RPMI7951 (cell line): ENCODE measurements at regions not wholly inside any gene's neighbourhood (a gene's known extent, or its start where the extent isn't known, plus 50 kb on each side); places are given as distances from the start of the nearest gene placed in this dataset.

ENCODE experiments used
- DNase-seq: peaks from one replicate; pipeline ENCODE4 v3.0.0-alpha.2; 2012; ENCODE audit warnings: low read depth

DNA sequence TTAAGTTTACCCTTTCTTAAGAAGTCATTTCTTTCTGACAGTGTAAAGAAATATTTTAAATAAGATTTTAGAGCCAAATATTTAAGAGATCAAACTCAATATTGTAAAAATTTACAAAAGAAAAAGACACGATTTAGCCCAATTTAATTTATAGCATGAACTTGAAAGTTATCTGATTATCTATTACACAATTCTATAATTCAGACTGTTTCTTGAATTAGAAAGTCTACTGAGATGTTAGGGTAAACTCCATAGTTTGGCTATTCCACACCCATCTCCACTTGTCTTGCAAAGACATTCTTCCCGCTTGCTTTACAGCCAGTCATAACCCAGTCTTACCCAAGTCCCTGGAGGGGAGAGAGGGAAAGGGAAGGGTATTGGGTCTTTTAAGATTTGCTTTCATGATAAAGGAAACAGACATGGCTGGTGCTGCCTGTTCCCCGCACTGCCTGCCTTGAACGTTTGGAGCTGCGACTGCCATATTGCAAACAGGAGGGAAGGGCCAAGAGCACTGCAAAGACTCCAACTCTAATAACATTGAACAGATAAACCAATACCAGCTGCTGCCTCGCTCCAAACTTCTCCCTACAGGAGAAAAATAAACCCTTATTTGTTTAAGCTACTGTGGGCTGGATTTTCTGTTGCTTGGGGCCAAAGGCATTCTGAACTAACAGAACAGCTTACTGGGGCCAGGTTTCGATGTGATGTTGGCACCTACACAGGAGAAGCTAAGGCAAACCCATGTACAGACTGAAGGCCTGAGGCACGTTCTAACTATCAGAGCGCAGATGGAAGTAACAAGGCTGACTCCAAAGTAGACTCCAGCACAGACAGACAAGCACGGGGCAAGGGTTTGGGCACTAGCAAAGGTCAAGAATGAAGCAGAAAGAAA, 552.3 kb upstream of the JARID2 start:
- no peak for DNase-seq

DNA sequence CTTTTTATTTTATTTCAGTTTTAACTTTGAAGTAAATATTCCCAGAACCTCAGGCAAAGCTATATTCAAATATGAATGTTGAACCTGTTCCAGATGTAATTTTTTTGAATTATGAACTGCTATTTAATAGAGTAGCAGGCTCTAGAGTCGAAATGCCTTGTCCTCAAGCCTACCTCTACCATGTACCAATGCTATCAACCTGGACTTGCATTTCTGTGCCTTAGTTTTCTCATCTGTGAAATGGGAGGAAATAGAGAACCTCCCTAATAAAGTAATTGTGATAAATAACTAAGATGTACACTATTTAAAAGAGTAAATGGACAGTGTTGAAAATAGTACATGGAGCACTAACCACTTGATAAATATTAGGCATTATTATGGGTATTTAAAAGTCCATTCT, 551.6 kb upstream of the JARID2 start:
- DNase-seq: no peak

- DNase-seq: no peak
Observed at GRCh38 chr6:14695579-14695978, 550.3 kb upstream of the JARID2 start.

DNA sequence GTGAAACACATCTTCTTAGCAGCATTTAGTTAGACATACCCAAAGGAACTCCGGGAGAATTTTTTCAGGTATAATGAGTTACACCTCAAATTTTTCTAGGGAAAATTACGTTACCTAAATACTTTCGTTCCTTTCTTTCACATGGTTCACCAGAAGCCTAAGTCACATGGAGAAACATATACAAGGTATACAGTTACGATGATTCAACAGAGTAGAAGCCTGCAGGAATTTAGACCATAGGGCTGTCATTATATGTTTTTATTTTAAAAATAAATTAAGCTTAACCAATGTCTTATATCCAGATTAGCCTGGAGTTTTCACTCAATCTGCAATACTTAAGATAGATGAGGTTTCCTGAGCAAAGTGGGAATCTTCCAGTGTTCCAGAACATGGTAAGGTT, 549.5 kb upstream of the JARID2 start:
- DNase-seq: no peak

GRCh38 chr6:14697427-14697826, 548.4 kb upstream of the JARID2 start:
- DNase-seq: no peak

GRCh38 chr6:14699803-14700601, 545.9 kb upstream of the JARID2 start:
- DNase-seq: no peak

DNA sequence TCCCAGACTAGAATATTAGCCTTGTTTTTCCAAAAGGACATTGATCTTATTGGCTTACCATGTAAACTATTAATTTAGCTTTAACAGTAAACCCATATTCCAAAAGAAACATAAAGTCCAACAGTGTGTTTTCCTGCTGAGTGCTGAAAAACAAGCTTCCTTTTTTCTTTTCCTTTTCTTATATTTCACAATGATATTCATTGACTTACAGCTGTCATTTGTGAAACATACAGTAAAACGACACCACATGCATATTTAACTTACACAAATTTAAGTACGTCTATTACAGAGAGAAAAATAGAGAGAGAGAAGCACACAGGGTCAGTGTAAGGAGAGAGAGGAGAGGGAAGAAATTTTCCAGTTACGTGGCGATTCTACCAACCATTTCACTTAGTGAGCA, 543.9 kb upstream of the JARID2 start:
- no peak for DNase-seq

- no peak for DNase-seq
Observed at GRCh38 chr6:14702678-14703077, 543.2 kb upstream of the JARID2 start.

DNA sequence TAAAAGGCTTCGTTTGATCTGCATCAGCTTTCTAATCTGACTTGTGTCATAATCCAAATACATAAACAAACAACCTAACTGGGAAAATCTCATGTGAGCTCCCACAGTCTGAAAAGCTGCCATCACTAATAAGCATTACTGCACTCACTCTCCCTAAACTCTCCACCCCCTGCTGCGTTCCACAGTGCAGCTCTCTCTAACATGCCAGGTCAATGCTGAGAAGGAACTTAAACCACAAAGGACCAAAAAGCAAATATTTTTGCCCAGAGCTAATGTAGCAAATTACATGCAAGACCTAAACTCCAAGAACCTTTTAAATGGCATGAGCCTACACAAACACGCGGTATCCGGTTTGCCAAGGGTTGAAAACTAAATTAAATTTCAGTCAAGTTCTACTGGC, 542.3 kb upstream of the JARID2 start:
- peak; percentile 76 for DNase-seq

- DNase-seq: no peak
Observed at GRCh38 chr6:14704383-14705271, 541.2 kb upstream of the JARID2 start.

DNA sequence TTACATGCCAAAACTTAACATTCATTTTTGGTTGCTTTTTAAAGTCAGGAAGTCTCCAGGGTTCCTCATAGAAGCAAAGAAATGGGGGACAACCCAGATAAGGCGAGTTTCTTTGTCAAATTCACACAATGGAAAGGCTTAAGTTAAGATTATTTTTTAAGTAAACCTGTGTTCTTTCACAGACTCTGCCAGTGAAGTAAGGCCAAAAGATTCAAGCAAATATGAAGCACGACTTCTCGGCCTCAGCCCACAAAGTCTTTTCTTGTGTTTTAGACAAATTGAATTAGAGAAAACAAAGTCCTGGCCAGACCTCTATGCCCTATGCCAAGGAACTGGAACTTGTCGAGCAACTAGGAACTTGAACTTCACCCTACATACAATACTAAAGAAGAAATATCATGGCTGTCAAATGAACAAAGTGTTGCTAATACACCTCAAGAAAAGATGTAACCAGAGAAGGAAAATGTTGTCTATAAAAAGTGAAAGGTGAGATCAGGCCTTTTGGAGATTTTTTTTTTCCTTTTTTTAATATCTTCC, 540.0 kb upstream of the JARID2 start:
- no peak for DNase-seq

DNA sequence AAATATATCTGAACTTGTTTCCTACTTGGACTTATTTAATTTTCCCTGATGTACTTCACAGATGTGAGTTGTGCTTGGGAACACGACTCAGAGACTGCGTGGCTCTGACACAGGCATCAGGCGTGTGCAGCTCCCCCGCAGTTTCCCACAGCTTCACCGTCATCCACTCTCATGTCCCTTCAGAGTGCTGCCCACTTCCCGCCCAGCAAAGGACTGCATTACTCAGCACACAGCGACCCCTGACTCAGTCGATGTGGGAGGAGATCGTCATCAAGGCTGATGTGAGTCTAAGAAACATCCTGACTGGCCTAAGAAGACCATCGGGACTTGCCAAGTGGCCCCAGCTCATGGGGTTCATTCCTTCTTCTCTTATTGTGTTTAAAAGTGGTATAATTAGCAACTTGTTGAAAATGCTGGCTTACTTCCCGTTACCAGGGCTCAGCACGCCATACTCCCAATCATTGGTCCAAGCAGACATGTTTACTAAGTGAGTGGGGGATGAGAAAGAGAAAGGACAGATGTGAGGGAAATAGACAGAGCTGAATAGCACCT, 539.4 kb upstream of the JARID2 start:
- DNase-seq: peak; percentile 99

GRCh38 chr6:14707276-14707675, 538.6 kb upstream of the JARID2 start:
- DNase-seq: no peak

GRCh38 chr6:14707971-14708465, 537.9 kb upstream of the JARID2 start:
- DNase-seq: no peak

- peak; percentile 72 for DNase-seq
Observed at GRCh38 chr6:14709066-14709670, 536.7 kb upstream of the JARID2 start.

DNA sequence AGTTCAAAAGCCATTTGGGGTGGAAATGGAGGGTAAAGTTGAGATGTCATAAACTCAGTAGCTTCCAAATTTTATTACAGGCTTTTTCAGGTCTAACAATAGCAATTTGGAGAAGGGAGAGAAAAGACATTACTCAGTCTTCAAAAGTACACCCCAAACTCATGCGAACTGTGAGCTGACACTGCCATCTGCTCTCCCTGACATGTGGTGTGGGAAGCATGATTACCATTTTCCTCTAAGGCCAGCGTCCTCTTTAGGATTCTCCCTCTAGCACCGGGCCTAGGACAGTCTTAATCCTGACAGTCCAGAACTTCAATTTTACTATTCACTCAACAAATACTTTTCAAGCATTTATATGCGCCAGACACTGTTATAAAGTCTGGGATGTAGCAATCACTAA, 536.0 kb upstream of the JARID2 start:
- peak; percentile 51 for DNase-seq

DNA sequence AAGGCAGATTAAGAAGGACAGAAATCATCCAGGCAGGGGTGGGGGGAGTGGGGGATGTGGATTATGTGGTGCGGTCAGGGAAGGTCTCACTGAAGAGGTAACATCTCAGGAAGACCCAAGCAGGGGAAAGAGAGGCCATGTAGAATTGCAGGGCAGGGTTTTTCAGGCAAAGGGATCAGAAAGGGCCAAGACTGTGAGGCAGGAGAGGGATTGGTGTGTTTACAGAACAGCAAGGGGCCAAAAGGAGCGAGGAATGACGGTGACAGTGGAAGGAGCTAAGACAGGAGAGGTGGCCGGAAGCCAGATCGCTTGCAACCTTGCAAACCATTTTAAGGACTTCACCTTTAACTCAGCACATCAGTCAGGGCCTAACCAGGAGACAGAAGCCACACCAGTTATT, 535.4 kb upstream of the JARID2 start:
- DNase-seq: no peak

DNA sequence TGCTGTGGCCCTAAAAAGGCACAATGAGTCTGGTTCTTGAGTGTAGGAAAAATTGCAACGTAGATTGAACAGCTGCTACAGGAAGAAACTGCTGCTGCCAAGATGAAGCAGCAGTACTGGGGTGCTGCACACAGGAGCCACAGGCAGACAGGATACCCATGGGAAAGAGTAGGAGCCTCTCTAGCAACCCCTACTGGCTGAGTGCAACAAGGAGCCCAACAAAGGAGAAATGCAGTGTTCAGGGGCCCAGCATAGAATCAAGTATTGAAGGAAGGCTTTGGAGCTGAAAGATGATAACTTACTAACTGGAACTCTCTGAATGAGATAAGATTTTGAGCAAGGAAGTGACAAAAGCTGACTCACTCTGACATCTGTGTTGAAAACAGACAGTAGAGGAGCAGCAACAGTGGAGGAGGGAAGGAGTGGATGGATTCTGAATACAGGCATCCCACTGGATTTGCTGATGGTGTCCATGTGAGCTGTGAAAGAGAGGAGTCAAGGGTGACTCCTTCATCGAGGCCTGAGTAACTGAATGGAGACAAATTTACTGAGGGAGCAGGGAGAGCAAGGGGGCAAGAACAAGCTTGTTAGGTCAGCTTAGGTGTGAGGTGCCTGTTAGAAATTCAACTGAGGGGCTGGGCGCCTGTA, 534.7 kb upstream of the JARID2 start:
- DNase-seq: peak; percentile 97

- DNase-seq: no peak
Observed at GRCh38 chr6:14711704-14712379, 534.0 kb upstream of the JARID2 start.
